A673 (cell line): ENCODE measurements at regions not wholly inside any gene's neighbourhood (a gene's known extent, or its start where the extent isn't known, plus 50 kb on each side); places are given as distances from the start of the nearest gene placed in this dataset.

Source experiments
- EZH2 ChIP-seq: fragments of 200-600 bp; sonication (generic); IDR thresholded peaks from 2 replicates; pipeline ENCODE4 v1.6.1; 2017; ENCODE audit warnings: borderline replicate concordance, low read depth, mild to moderate bottlenecking, mixed read lengths, antibody characterized with exemption, low read length; ENCODE audit not compliant: poor library complexity, severe bottlenecking
- TF ChIP-seq, protein P1 (sequence below): fragments of 300-800, 200-600 bp; sonication (generic); conservative IDR thresholded peaks from 2 replicates; pipeline ENCODE4 v1.5.1; 2017; ENCODE audit warnings: low read depth, mild to moderate bottlenecking, antibody characterized with exemption, low read length, moderate library complexity, mixed read lengths

DNA sequence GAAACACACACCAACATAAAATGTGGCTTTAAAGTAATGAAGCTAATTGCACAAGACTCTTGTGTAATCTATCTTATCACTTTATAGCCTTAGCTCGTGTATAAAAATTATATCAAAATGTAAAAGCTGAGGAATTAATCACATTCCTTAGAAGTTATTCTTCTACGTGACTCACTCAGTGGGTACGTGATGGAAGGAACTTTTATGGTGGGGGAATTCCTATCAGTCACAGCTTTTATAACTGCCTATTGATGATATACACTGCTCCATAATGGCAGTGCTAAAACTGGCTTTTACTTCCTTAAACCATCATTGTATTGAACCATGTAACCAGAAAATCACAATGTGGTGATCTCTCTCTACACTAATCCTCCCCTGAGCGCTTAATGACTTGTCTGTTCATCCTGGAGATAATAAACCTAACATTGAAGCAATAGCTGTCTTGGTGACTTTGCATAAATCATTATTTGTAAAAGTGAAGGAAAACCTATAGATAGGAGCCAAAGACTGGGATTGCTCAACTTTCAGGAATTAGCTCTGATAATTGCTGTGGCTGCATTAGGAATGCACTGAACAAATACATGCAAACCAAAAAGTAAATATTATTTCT is 276.7 kb downstream of the GBA3 start:
- TF ChIP-seq, protein P1, sequence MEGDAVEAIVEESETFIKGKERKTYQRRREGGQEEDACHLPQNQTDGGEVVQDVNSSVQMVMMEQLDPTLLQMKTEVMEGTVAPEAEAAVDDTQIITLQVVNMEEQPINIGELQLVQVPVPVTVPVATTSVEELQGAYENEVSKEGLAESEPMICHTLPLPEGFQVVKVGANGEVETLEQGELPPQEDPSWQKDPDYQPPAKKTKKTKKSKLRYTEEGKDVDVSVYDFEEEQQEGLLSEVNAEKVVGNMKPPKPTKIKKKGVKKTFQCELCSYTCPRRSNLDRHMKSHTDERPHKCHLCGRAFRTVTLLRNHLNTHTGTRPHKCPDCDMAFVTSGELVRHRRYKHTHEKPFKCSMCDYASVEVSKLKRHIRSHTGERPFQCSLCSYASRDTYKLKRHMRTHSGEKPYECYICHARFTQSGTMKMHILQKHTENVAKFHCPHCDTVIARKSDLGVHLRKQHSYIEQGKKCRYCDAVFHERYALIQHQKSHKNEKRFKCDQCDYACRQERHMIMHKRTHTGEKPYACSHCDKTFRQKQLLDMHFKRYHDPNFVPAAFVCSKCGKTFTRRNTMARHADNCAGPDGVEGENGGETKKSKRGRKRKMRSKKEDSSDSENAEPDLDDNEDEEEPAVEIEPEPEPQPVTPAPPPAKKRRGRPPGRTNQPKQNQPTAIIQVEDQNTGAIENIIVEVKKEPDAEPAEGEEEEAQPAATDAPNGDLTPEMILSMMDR: no peak
- TF ChIP-seq EZH2: no peak
